Liver (tissue), 3 donors: ENCODE measurements at regions not wholly inside any gene's neighbourhood (a gene's known extent, or its start where the extent isn't known, plus 50 kb on each side); places are given as distances from the start of the nearest gene placed in this dataset.

ENCODE experiments used
- CTCF ChIP-seq: fragments of 150-350 bp; IDR thresholded peaks from 2 replicates; pipeline ENCODE4 v1.5.1; 2017; ENCODE audit warnings: improper control_type of control experiment, low read depth, low read length; ENCODE audit not compliant: missing input control
- EGR1 ChIP-seq, 2 donors: IDR thresholded peaks; 2 replicates each; pipeline ENCODE4 v1.6.1; 2016 to 2018; ENCODE audit warnings: antibody characterized with exemption in 2 of 2, low read depth in 2 of 2
- GABPA ChIP-seq, 2 donors: IDR thresholded peaks in 1 of 2; conservative IDR thresholded peaks in 1 of 2; 2 replicates each; pipeline ENCODE4 v1.6.1; 2016; ENCODE audit warnings: antibody characterized with exemption in 2 of 2, mild to moderate bottlenecking in 1 of 2, moderate library complexity in 1 of 2
- HNF4A ChIP-seq, 2 donors: conservative IDR thresholded peaks; 2 replicates each; pipeline ENCODE4 v1.6.1; 2016; ENCODE audit warnings: antibody characterized with exemption in 2 of 2, mild to moderate bottlenecking in 2 of 2
- HNF4G ChIP-seq: IDR thresholded peaks from 2 replicates; pipeline ENCODE4 v1.6.1; 2016; ENCODE audit warnings: antibody characterized with exemption
- JUND ChIP-seq, 2 donors: IDR thresholded peaks; 2 replicates each; pipeline ENCODE4 v1.6.1; 2016; ENCODE audit warnings: antibody characterized with exemption in 2 of 2
- MAX ChIP-seq: IDR thresholded peaks from 2 replicates; pipeline ENCODE4 v1.6.1; 2016; ENCODE audit warnings: antibody characterized with exemption
- RAD21 ChIP-seq, 2 donors: IDR thresholded peaks; 2 replicates each; pipeline ENCODE4 v1.6.1; 2016; ENCODE audit warnings: antibody characterized with exemption in 2 of 2, mild to moderate bottlenecking in 2 of 2
- REST ChIP-seq: IDR thresholded peaks from 2 replicates; pipeline ENCODE4 v1.6.1; 2016; ENCODE audit warnings: antibody characterized with exemption, mild to moderate bottlenecking
- RXRA ChIP-seq, 2 donors: IDR thresholded peaks; 2 replicates each; pipeline ENCODE4 v1.6.1; 2017 to 2018; ENCODE audit warnings: antibody characterized with exemption in 2 of 2, mild to moderate bottlenecking in 1 of 2
- TAF1 ChIP-seq: conservative IDR thresholded peaks from 2 replicates; pipeline ENCODE4 v1.6.1; 2016; ENCODE audit warnings: antibody characterized with exemption, mild to moderate bottlenecking
- YY1 ChIP-seq: IDR thresholded peaks from 2 replicates; pipeline ENCODE4 v1.6.1; 2016; ENCODE audit warnings: antibody characterized with exemption, mild to moderate bottlenecking
- donor health status: healthy.
- donor health status: healthy.

- TF ChIP-seq CTCF: no peak
- no peak for TF ChIP-seq GABPA (IDR thresholded peaks at IDR 0.05 in 1 of 2, conservative IDR thresholded peaks at IDR 0.05 in 1 of 2)
- TF ChIP-seq TAF1: no peak
- no peak for TF ChIP-seq YY1
- TF ChIP-seq REST: no peak
- TF ChIP-seq HNF4A (conservative IDR thresholded peaks at IDR 0.05): no peak
- no peak for TF ChIP-seq RAD21 (IDR thresholded peaks at IDR 0.05)
- TF ChIP-seq EGR1 (IDR thresholded peaks at IDR 0.05; ENCODE audit: low read depth in 2 of 2): no peak
- no peak for TF ChIP-seq MAX
- TF ChIP-seq JUND (IDR thresholded peaks at IDR 0.05): no peak
- TF ChIP-seq HNF4G: no peak
- TF ChIP-seq RXRA (IDR thresholded peaks at IDR 0.05): no peak
These were observed 313.1 kb downstream of the DTWD2 start for GRCh38 chr5:118675247-118675646.
